H9 (cell line): ENCODE measurements at regions not wholly inside any gene's neighbourhood (a gene's known extent, or its start where the extent isn't known, plus 50 kb on each side); places are given as distances from the start of the nearest gene placed in this dataset.
"Not testable (repeated sequence)": the region's sequence is repeated elsewhere in the genome, so short reads cannot be mapped to it uniquely, and the experiment has no call there.

Source experiments
- DNase-seq: peaks from one replicate; pipeline ENCODE4 v3.0.0-alpha.2; 2017
- H2AFZ ChIP-seq: one replicate; pipeline ENCODE4 v1.6.1; 2013; ENCODE audit warnings: mild to moderate bottlenecking, low read length, control low read depth, moderate library complexity
- H2AK5ac ChIP-seq: 2 replicates; pipeline ENCODE4 v1.6.1; 2013; ENCODE audit warnings: low read length, control low read depth, mixed read lengths; ENCODE audit not compliant: insufficient read length
- H2BK120ac ChIP-seq: one replicate; pipeline ENCODE4 v1.6.1; 2013; ENCODE audit warnings: low read depth, mild to moderate bottlenecking, low read length, control low read depth, inconsistent platforms; ENCODE audit not compliant: poor library complexity, severe bottlenecking
- H2BK12ac ChIP-seq: 2 replicates; pipeline ENCODE4 v1.6.1; 2013; ENCODE audit warnings: low read length, control low read depth, mixed read lengths, low read depth; ENCODE audit not compliant: insufficient read length
- H2BK15ac ChIP-seq: 2 replicates; pipeline ENCODE4 v1.6.1; 2013; ENCODE audit warnings: low read depth, low read length, control low read depth
- H2BK20ac ChIP-seq: one replicate; pipeline ENCODE4 v1.6.1; 2013; ENCODE audit warnings: low read depth, mild to moderate bottlenecking, low read length, control low read depth, inconsistent platforms; ENCODE audit not compliant: poor library complexity, severe bottlenecking
- H2BK5ac ChIP-seq: 2 replicates; pipeline ENCODE4 v1.6.1; 2013; ENCODE audit warnings: low read length, control low read depth, mixed read lengths; ENCODE audit not compliant: insufficient read length
- H3K14ac ChIP-seq: 2 replicates; pipeline ENCODE4 v1.6.1; 2013; ENCODE audit warnings: low read length, control low read depth; ENCODE audit not compliant: insufficient read depth
- H3K18ac ChIP-seq: 2 replicates; pipeline ENCODE4 v1.6.1; 2013; ENCODE audit warnings: low read depth, mild to moderate bottlenecking, mixed read lengths, low read length, control low read depth; ENCODE audit not compliant: insufficient read length
- H3K23ac ChIP-seq: 2 replicates; pipeline ENCODE4 v1.6.1; 2013; ENCODE audit warnings: low read length, control low read depth, mixed read lengths, low read depth; ENCODE audit not compliant: insufficient read length
- H3K23me2 ChIP-seq: 2 replicates; pipeline ENCODE4 v1.6.1; 2013; ENCODE audit warnings: low read depth, mild to moderate bottlenecking, mixed read lengths, low read length, control low read depth; ENCODE audit not compliant: insufficient read length, poor library complexity, severe bottlenecking
- H3K27ac ChIP-seq: 2 replicates; pipeline ENCODE4 v1.5.1; 2013; ENCODE audit warnings: low read length, control low read depth, mixed read lengths, low read depth; ENCODE audit not compliant: insufficient read length
- H3K27me3 ChIP-seq: 2 replicates; pipeline ENCODE4 v1.6.1; 2013; ENCODE audit warnings: low read length, control low read depth, inconsistent platforms; ENCODE audit not compliant: insufficient read depth
- H3K4ac ChIP-seq: 2 replicates; pipeline ENCODE4 v1.6.1; 2013; ENCODE audit warnings: low read depth, mild to moderate bottlenecking, control low read depth, inconsistent platforms, low read length, moderate library complexity
- H3K4me1 ChIP-seq: 2 replicates; pipeline ENCODE4 v1.6.1; 2013; ENCODE audit warnings: low read length, control low read depth, inconsistent platforms; ENCODE audit not compliant: insufficient read depth
- H3K4me2 ChIP-seq: 2 replicates; pipeline ENCODE4 v1.6.1; 2013; ENCODE audit warnings: low read length, control low read depth, mixed read lengths; ENCODE audit not compliant: insufficient read length, insufficient read depth
- H3K56ac ChIP-seq: 2 replicates; pipeline ENCODE4 v1.6.1; 2013; ENCODE audit warnings: low read depth, mild to moderate bottlenecking, mixed read lengths, low read length, control low read depth; ENCODE audit not compliant: insufficient read length
- H3K79me1 ChIP-seq: 2 replicates; pipeline ENCODE4 v1.6.1; 2013; ENCODE audit warnings: low read depth, mild to moderate bottlenecking, moderate library complexity, low read length, control low read depth, inconsistent platforms; ENCODE audit not compliant: insufficient read depth, poor library complexity, severe bottlenecking
- H3K79me2 ChIP-seq: 2 replicates; pipeline ENCODE4 v1.6.1; 2013; ENCODE audit warnings: low read length, control low read depth, inconsistent platforms; ENCODE audit not compliant: insufficient read depth
- H3K9ac ChIP-seq: 2 replicates; pipeline ENCODE4 v1.6.1; 2013; ENCODE audit warnings: low read length, control low read depth, mixed read lengths; ENCODE audit not compliant: insufficient read length; ENCODE audit errors: extremely low read depth
- H3K9me3 ChIP-seq: one replicate; pipeline ENCODE4 v1.6.1; 2013; ENCODE audit warnings: low read depth, low read length, inconsistent platforms; ENCODE audit not compliant: control insufficient read depth
- H3T11ph ChIP-seq: one replicate; pipeline ENCODE4 v1.6.1; 2013; ENCODE audit warnings: mild to moderate bottlenecking, low read length, control low read depth, inconsistent platforms
- H4K20me1 ChIP-seq: one replicate; pipeline ENCODE4 v1.6.1; 2013; ENCODE audit not compliant: control insufficient read depth, insufficient read length, insufficient read depth
- H4K5ac ChIP-seq: 2 replicates; pipeline ENCODE4 v1.6.1; 2013; ENCODE audit warnings: low read depth, mild to moderate bottlenecking, mixed read lengths, low read length, control low read depth; ENCODE audit not compliant: insufficient read length
- H4K8ac ChIP-seq: replicated peaks from 2 replicates; pipeline ENCODE4 v1.6.1; 2013; ENCODE audit warnings: low read length, control low read depth, mixed read lengths, low read depth; ENCODE audit not compliant: insufficient read length
- H4K91ac ChIP-seq: 2 replicates; pipeline ENCODE4 v1.6.1; 2013; ENCODE audit warnings: low read depth, mild to moderate bottlenecking, moderate library complexity, mixed read lengths, low read length, control low read depth; ENCODE audit not compliant: insufficient read length
- H3K27ac Mint-ChIP-seq, 3 experiments: 2 replicates in 2 of 3; 3 replicates in 1 of 3; pipeline ENCODE4 v1.8.0; 2020 to 2021; ENCODE audit warnings: mixed read lengths in 3 of 3, mild to moderate bottlenecking in 1 of 3, moderate library complexity in 1 of 3
- H3K27me3 Mint-ChIP-seq: 2 replicates; pipeline ENCODE4 v1.8.0; 2021; ENCODE audit warnings: low read depth, mild to moderate bottlenecking, moderate library complexity, mixed read lengths
- H3K36me3 Mint-ChIP-seq, 3 experiments: 2 replicates in 2 of 3; 3 replicates in 1 of 3; pipeline ENCODE4 v1.8.0; 2020 to 2021; ENCODE audit warnings: low read depth in 3 of 3, mixed read lengths in 3 of 3; ENCODE audit not compliant: insufficient read depth in 1 of 3
- H3K4me1 Mint-ChIP-seq, 2 experiments: 2 replicates each; pipeline ENCODE4 v1.8.0; 2020; ENCODE audit warnings: mixed read lengths in 2 of 2
- H3K4me3 Mint-ChIP-seq, 2 experiments: 2 replicates in 1 of 2; 3 replicates in 1 of 2; pipeline ENCODE4 v1.8.0; 2020 to 2021; ENCODE audit warnings: mild to moderate bottlenecking in 2 of 2, mixed read lengths in 2 of 2, moderate library complexity in 1 of 2
- H3K9me3 Mint-ChIP-seq, 2 experiments: 2 replicates in 1 of 2; 3 replicates in 1 of 2; pipeline ENCODE4 v1.8.0; 2020; ENCODE audit warnings: mild to moderate bottlenecking in 2 of 2, mixed read lengths in 2 of 2, moderate library complexity in 1 of 2
- CTCF ChIP-seq: fragments of 200-600 bp; sonication (generic); conservative IDR thresholded peaks from 3 replicates; pipeline ENCODE4 v1.8.0; 2021; ENCODE audit warnings: antibody characterized with exemption, mild to moderate bottlenecking
- WGBS: extraction: QIAGEN DNeasy Blood & Tissue Kit; methylation state at CpG from one replicate; pipeline ENCODE4 v1.1.7; 2013; ENCODE audit warnings: missing lambda C conversion rate, low lambda C conversion rate, mixed read lengths; ENCODE audit not compliant: insufficient read length; ENCODE audit errors: extremely low coverage; 5-methylcytosine and 5-hydroxymethylcytosine counted together

GRCh38 chr7:152937282-152937681 lies 177.7 kb downstream of the ACTR3B start:
- Histone ChIP-seq H3K56ac (no peak overlapping the region), H3T11ph (no peak overlapping the region), H3K9ac (no peak overlapping the region), H4K8ac (no peak overlapping the region), H3K27me3 (no peaks in the 10 kb centered on the region), H3K79me2 (no peaks in the 10 kb centered on the region), H3K27ac (no peak overlapping the region), H3K18ac (no peak overlapping the region), H2BK20ac (no peak overlapping the region), H4K20me1 (no peaks in the 10 kb centered on the region), H2BK15ac (no peak overlapping the region), H3K4me2 (no peak overlapping the region), H3K9me3 (no peaks in the 10 kb centered on the region), H2BK12ac (no peak overlapping the region), H2AFZ (no peak overlapping the region), H3K23me2 (no peaks in the 10 kb centered on the region), H3K4ac (no peak overlapping the region), H3K23ac (no peak overlapping the region), H3K14ac (no peak overlapping the region), H3K79me1 (no peaks in the 10 kb centered on the region), H4K5ac (no peak overlapping the region), H2BK120ac (no peak overlapping the region), H3K4me1 (peaks cover 2% of the 10 kb centered on the region), H4K91ac (no peak overlapping the region), H2AK5ac (no peak overlapping the region), H2BK5ac (no peak overlapping the region)
- peaks cover 0 to 3% (median 0%) of the 10 kb centered on the region in 3 experiments; a peak in 3 of 7 replicates for H3K36me3 Mint-ChIP-seq
- no peak for DNase-seq
- H3K27me3 Mint-ChIP-seq, result no peaks in the 10 kb centered on the region; the same call in 1 of the 2 replicates
- no peak for TF ChIP-seq CTCF
- H3K9me3 Mint-ChIP-seq, result no peaks in the 10 kb centered on the region
- peaks cover 17% of the 10 kb centered on the region in 2 experiments for H3K4me1 Mint-ChIP-seq
- H3K27ac Mint-ChIP-seq, result no peak overlapping the region
- H3K4me3 Mint-ChIP-seq, result no peak overlapping the region
- WGBS, result no CpG with 5 or more reads among the region's 1 CpG

GRCh38 chr7:152946616-152947015 lies 187.1 kb downstream of the ACTR3B start:
- H3K23ac ChIP-seq, H3K4me1 ChIP-seq, H3K4me2 ChIP-seq, H2BK20ac ChIP-seq, H2BK120ac ChIP-seq, H3K4me3 Mint-ChIP-seq, H3K9ac ChIP-seq, H3T11ph ChIP-seq, H3K79me1 ChIP-seq, H4K8ac ChIP-seq, H2BK5ac ChIP-seq, H2AK5ac ChIP-seq, H3K56ac ChIP-seq, H3K27me3 Mint-ChIP-seq, H4K91ac ChIP-seq, H3K27ac ChIP-seq, H2BK12ac ChIP-seq, H2AFZ ChIP-seq, H3K27ac Mint-ChIP-seq, DNase-seq, H3K9me3 ChIP-seq, H3K27me3 ChIP-seq, H4K20me1 ChIP-seq, H3K14ac ChIP-seq, H3K23me2 ChIP-seq, H3K79me2 ChIP-seq, H3K4ac ChIP-seq, H3K18ac ChIP-seq, H3K36me3 Mint-ChIP-seq, H3K4me1 Mint-ChIP-seq, H2BK15ac ChIP-seq, H3K9me3 Mint-ChIP-seq, H4K5ac ChIP-seq: not testable (repeated sequence)
- WGBS, result no CpG with 5 or more reads among the region's 2 CpGs
